Fibroblast of lung (primary cell): ENCODE measurements at regions not wholly inside any gene's neighbourhood (a gene's known extent, or its start where the extent isn't known, plus 50 kb on each side); places are given as distances from the start of the nearest gene placed in this dataset.

Experiments
- EZH2 ChIP-seq: IDR thresholded peaks from 2 replicates; pipeline ENCODE4 v1.5.1; 2012; ENCODE audit warnings: low read length, control low read depth, mild to moderate bottlenecking; ENCODE audit errors: missing control alignments
- TF ChIP-seq, protein P1 (sequence below), 2 donors: IDR thresholded peaks in 1 of 2; conservative IDR thresholded peaks in 1 of 2; 1 replicate in 1 of 2; 2 replicates in 1 of 2; pipeline ENCODE4 v1.5.1; 2011 to 2012; ENCODE audit warnings: low read length in 2 of 2, control low read depth in 1 of 2, inconsistent platforms in 1 of 2, low read depth in 1 of 2, mild to moderate bottlenecking in 1 of 2

DNA sequence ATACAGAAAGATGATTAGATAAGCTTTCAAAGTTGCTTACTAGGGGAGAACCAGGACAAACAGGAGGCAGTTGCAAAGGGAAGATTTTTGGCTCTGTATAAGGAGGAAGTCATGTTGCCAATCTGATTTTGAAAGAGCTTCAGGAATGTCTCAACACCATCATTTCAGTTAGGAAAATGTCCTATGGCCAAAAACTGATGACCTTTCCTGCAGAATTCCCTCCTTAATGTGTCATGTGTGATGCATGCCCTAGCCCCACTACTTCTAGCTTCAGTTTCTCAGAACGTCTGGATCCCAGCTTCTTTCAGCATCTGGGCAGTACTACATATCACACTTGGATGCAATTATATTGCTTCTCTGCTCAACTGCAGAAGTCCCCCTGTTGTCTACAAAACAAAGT is 211.5 kb upstream of the NREP start:
- TF ChIP-seq, protein P1, sequence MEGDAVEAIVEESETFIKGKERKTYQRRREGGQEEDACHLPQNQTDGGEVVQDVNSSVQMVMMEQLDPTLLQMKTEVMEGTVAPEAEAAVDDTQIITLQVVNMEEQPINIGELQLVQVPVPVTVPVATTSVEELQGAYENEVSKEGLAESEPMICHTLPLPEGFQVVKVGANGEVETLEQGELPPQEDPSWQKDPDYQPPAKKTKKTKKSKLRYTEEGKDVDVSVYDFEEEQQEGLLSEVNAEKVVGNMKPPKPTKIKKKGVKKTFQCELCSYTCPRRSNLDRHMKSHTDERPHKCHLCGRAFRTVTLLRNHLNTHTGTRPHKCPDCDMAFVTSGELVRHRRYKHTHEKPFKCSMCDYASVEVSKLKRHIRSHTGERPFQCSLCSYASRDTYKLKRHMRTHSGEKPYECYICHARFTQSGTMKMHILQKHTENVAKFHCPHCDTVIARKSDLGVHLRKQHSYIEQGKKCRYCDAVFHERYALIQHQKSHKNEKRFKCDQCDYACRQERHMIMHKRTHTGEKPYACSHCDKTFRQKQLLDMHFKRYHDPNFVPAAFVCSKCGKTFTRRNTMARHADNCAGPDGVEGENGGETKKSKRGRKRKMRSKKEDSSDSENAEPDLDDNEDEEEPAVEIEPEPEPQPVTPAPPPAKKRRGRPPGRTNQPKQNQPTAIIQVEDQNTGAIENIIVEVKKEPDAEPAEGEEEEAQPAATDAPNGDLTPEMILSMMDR (conservative IDR thresholded peaks at IDR 0.05 in 1 of 2, IDR thresholded peaks at IDR 0.05 in 1 of 2; ENCODE audit: low read depth in 1 of 2, low read length in 2 of 2), result no peak
- TF ChIP-seq EZH2, result no peak
